ENCODE measurements at regions not wholly inside any gene's neighbourhood (a gene's known extent, or its start where the extent isn't known, plus 50 kb on each side); places are given as distances from the start of the nearest gene placed in this dataset.

DNA sequence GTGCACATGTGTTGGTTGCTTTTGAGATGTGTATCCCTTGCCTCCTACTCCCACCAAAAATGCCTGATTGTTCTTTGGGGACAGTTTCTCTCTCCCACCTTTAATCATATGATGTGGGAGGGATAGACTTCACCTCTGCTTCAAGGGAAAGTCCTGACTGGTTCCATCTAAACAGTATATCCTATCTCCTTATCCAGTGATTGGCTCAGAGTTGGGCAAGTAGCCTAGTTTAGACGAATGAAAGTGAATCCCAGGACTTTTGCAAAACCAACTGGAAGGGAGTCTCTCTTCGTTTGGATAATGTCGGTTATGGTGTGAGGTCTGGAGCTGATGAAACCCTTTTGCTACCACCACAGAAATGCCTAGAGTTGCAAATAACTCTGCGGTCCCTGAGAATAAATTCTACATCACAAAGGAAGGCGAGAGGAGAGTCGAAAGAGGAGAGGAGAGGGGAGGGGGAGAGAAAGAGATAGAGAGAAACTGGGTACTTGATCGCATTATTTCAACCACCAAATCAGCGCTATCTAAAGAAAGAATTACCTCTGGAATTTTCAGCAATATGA, 77.1 kb upstream of the SALL1 start:
- H3K4me1 Mint-ChIP-seq, result no peaks in the 10 kb centered on the region
- no peak overlapping the region for H3K27ac Mint-ChIP-seq
- no peak overlapping the region for H3K4me3 Mint-ChIP-seq
- H3K36me3 Mint-ChIP-seq, result no peaks in the 10 kb centered on the region
- H3K27me3 Mint-ChIP-seq, result peaks cover 2% of the 10 kb centered on the region
- ATAC-seq (ENCODE audit: low read depth), result no peak
- POLR2A ChIA-PET, result no interaction called here
- no peaks in the 10 kb centered on the region for H3K9me3 Mint-ChIP-seq
- no peak for DNase-seq

DNA sequence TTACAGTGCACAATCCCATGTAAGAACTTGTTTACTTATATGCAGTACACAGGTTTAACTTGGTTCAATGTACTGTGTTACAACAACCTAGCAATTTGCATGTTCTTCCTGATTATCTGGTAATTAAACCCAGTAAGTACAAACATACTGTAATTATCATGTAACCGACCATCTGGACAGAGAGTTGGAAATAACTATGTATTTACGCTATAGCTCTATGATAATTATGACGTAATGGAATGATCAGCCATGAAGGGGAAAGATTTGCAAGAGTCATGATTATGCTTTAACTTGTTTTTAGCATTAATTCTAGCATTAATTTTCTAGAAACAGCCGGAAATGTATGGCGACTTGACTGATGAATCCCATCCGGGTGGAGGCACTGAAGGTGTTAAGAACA, 74.8 kb upstream of the SALL1 start:
- Mint-ChIP-seq H3K9me3 (no peaks in the 10 kb centered on the region), H3K36me3 (no peaks in the 10 kb centered on the region), H3K4me1 (no peaks in the 10 kb centered on the region)

DNA sequence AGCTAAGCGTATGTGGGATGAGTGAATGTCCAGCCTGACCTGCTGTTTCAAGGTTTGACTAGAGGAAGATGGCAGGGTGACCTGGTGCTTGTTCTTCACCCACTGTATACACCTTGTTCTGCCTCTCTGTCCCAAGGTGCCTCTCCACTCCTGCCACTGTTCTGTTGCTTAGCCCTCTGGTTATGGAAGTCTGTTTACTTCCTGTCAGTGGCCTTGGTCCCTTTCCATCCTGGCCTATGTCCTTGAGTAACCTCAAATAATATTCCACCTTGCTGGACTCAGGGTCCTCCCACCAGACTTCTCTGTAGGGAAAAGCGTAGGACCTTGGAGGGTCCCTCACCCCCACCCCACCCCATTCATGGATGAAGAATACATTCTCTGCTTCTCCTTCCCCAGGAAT, 73.2 kb upstream of the SALL1 start:
- Mint-ChIP-seq H3K4me1 (no peaks in the 10 kb centered on the region), H3K9me3 (peaks cover 5% of the 10 kb centered on the region)
- ATAC-seq (ENCODE audit: low read depth), result no peak

More for the DNA sequence above, 74.8 kb upstream of the SALL1 start:
- no peak for ATAC-seq (ENCODE audit: low read depth)
- Mint-ChIP-seq H3K4me3 (no peak overlapping the region), H3K27me3 (no peaks in the 10 kb centered on the region), H3K27ac (no peak overlapping the region)
- POLR2A ChIA-PET, result no interaction called here
- no peak for DNase-seq

GRCh38 chr16:51222016-51222415, 70.9 kb upstream of the SALL1 start:
- no peaks in the 10 kb centered on the region for H3K4me1 Mint-ChIP-seq
- peaks cover 8% of the 10 kb centered on the region for H3K9me3 Mint-ChIP-seq
- POLR2A ChIA-PET, result no interaction called here
- H3K36me3 Mint-ChIP-seq, result no peaks in the 10 kb centered on the region
- no peak for DNase-seq
- no peak overlapping the region for H3K27ac Mint-ChIP-seq
- no peak overlapping the region for H3K4me3 Mint-ChIP-seq
- ATAC-seq (ENCODE audit: low read depth), result no peak
- H3K27me3 Mint-ChIP-seq, result no peaks in the 10 kb centered on the region

More for the DNA sequence above, 73.2 kb upstream of the SALL1 start:
- H3K27me3 Mint-ChIP-seq, result no peaks in the 10 kb centered on the region
- H3K4me3 Mint-ChIP-seq, result no peak overlapping the region
- H3K27ac Mint-ChIP-seq, result no peak overlapping the region
- POLR2A ChIA-PET, result no interaction called here
- H3K36me3 Mint-ChIP-seq, result no peaks in the 10 kb centered on the region
- DNase-seq, result no peak

- no peak for DNase-seq
- no peaks in the 10 kb centered on the region for H3K4me1 Mint-ChIP-seq
- no peaks in the 10 kb centered on the region for H3K27me3 Mint-ChIP-seq
- H3K36me3 Mint-ChIP-seq, result no peaks in the 10 kb centered on the region
- H3K27ac Mint-ChIP-seq, result no peak overlapping the region
- ATAC-seq (ENCODE audit: low read depth), result no peak
- POLR2A ChIA-PET, result no interaction called here
- H3K9me3 Mint-ChIP-seq, result peaks cover under 1% of the 10 kb centered on the region
- H3K4me3 Mint-ChIP-seq, result no peak overlapping the region
Measured at GRCh38 chr16:51211148-51211547, 60.1 kb upstream of the SALL1 start.

DNA sequence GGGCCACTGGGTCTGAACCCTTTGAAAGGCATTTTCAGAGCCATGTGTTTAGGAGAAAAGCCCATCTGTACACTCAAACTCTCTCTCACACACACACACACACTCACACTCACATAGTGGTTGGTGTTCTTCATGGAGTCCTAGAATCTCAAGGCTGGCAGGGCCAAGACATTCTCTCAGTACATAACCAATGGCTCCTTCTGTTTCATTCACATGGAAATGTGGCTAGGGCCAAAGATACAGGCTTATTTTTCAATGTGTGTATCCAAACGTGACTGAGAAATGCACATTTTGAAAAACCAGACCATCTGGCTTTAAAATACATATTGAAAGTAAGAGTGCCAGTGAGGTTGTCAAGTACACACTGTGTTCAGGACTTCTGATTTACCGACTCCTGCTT, 59.0 kb upstream of the SALL1 start:
- POLR2A ChIA-PET, result no interaction called here
- no peaks in the 10 kb centered on the region for H3K4me1 Mint-ChIP-seq
- H3K27ac Mint-ChIP-seq, result no peak overlapping the region
- H3K36me3 Mint-ChIP-seq, result no peaks in the 10 kb centered on the region
- no peaks in the 10 kb centered on the region for H3K9me3 Mint-ChIP-seq
- ATAC-seq (ENCODE audit: low read depth) (no peak), DNase-seq (no peak)
- H3K27me3 Mint-ChIP-seq, result no peaks in the 10 kb centered on the region
- no peak overlapping the region for H3K4me3 Mint-ChIP-seq

DNA sequence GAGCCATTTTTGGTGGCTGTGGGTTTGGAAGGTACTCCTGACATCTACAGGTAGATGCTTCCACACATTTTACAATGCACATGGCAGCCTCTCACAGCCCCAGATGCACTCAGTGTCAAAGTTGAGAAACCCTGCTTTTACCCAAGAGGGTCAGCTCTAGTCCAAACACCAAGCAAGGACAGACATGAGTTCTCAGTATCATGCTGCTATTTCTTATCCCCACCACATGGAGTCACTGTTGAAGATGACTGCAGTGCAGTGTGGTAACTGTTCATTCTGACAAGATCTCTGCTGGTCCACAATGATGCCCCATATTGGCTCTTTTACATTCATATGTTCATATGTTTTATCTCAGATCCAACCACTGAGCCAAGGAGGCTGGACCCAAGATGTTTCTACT, 50.5 kb upstream of the SALL1 start:
- no peaks in the 10 kb centered on the region for H3K36me3 Mint-ChIP-seq
- no peak overlapping the region for H3K4me3 Mint-ChIP-seq
- no peaks in the 10 kb centered on the region for H3K27me3 Mint-ChIP-seq
- H3K27ac Mint-ChIP-seq, result no peak overlapping the region
- POLR2A ChIA-PET, result no interaction called here
- ATAC-seq (ENCODE audit: low read depth), result no peak
- peaks cover 12% of the 10 kb centered on the region for H3K9me3 Mint-ChIP-seq
- no peaks in the 10 kb centered on the region for H3K4me1 Mint-ChIP-seq
- no peak for DNase-seq
